ENCODE measurements at regions not wholly inside any gene's neighbourhood (a gene's known extent, or its start where the extent isn't known, plus 50 kb on each side); places are given as distances from the start of the nearest gene placed in this dataset.
"Not testable (repeated sequence)": the region's sequence is repeated elsewhere in the genome, so short reads cannot be mapped to it uniquely, and the experiment has no call there.

- peak in 1 of 2 experiments; percentile 65 for DNase-seq
Observed at GRCh38 chr3:188021502-188022040, 132.4 kb upstream of the LPP start.

DNA sequence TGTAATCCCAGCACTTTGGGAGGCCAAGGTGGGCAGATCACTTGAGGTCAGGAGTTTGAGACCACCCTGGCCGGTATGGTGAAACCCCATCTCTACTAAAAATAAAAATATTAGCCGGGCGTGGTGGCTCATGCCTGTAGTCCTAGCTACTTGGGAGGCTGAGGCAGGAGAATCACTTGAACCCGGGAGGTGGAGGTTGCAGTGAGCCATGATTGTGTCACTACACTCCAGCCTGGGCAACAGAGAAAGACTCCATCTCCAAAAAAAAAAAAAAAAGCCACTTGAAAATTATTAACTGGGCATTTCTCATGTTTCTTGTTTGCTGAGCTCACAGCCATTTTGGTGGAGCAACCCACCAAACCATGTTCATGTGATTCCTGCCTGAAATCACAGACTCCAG is 131.1 kb upstream of the LPP start:
- CTCF ChIA-PET, result interaction anchor here (0.6 kb wide), 1 partner anchor 664 kb away, joined by 3 read pairs; no protein-coding TSS in a partner anchor
- H3K9me2 ChIP-seq (ENCODE audit: insufficient read depth), result not testable (repeated sequence)

More at GRCh38 chr3:188021502-188022040, 132.4 kb upstream of the LPP start:
- H3K79me2 ChIP-seq (ENCODE audit: low read depth), result no peaks in the 10 kb centered on the region
- no peaks in the 10 kb centered on the region for H4K20me1 ChIP-seq (ENCODE audit: insufficient read depth)
- TF ChIP-seq CTCF (conservative IDR thresholded peaks at IDR 0.05), result no peak
- no peak for TF ChIP-seq EZH2 (IDR thresholded peaks at IDR 0.05; ENCODE audit: low read depth)
- intact Hi-C loops (cut with micrococcal nuclease; ENCODE audit: unreplicated experiment), result no loop called here
- no peaks in the 10 kb centered on the region for H3K27me3 ChIP-seq (ENCODE audit: insufficient read depth, low read depth)
- no peak overlapping the region for H3K4me3 ChIP-seq
- BruUV-seq (replicated peaks), result no TSS peak
- no peaks in the 10 kb centered on the region for H3F3A ChIP-seq (ENCODE audit: insufficient read depth, low read depth)
- CTCF ChIA-PET, result no interaction called here
- peaks cover 5% of the 10 kb centered on the region; the same call in 1 of the 2 replicates for H3K9me3 ChIP-seq (ENCODE audit: insufficient read depth, low read depth)
- POLR2A ChIA-PET (ENCODE audit: unreplicated experiment), result interaction anchor here (0.5 kb wide), 1 partner anchor 61 kb away, joined by 6 read pairs; no protein-coding TSS in a partner anchor
- H3K4me2 ChIP-seq, result no peak overlapping the region
- H2AFZ ChIP-seq, result peak overlapping the region; percentile 26; the same call in 1 of the 2 replicates
- H3K27ac ChIP-seq, result no peak overlapping the region
- no peaks in the 10 kb centered on the region for H3K36me3 ChIP-seq (ENCODE audit: low read depth)
- no peaks in the 10 kb centered on the region for H3K4me1 ChIP-seq (replicated peaks; ENCODE audit: insufficient read depth)
- no peaks in the 10 kb centered on the region for H3K9me2 ChIP-seq (ENCODE audit: insufficient read depth)

GRCh38 chr3:188025555-188025954 is 128.4 kb upstream of the LPP start:
- no peaks in the 10 kb centered on the region for H3K9me2 ChIP-seq (ENCODE audit: insufficient read depth)
- no TSS peak for BruUV-seq (replicated peaks)
- CTCF ChIA-PET, result no interaction called here

More for the DNA sequence above, 131.1 kb upstream of the LPP start:
- H3K27me3 ChIP-seq (ENCODE audit: insufficient read depth, low read depth); H3K4me3 ChIP-seq; H3K79me2 ChIP-seq (ENCODE audit: low read depth); H2AFZ ChIP-seq; H3F3A ChIP-seq (ENCODE audit: insufficient read depth, low read depth); H3K27ac ChIP-seq; H3K4me2 ChIP-seq; H4K20me1 ChIP-seq (ENCODE audit: insufficient read depth); intact Hi-C loops (cut with micrococcal nuclease; ENCODE audit: unreplicated experiment); BruUV-seq (replicated peaks); POLR2A ChIA-PET (ENCODE audit: unreplicated experiment); H3K4me1 ChIP-seq (replicated peaks; ENCODE audit: insufficient read depth); H3K9me3 ChIP-seq (ENCODE audit: insufficient read depth, low read depth); DNase-seq; H3K36me3 ChIP-seq (ENCODE audit: low read depth): not testable (repeated sequence)

More at GRCh38 chr3:188025555-188025954, 128.4 kb upstream of the LPP start:
- Histone ChIP-seq H3K4me3 (no peak overlapping the region), H4K20me1 (ENCODE audit: insufficient read depth) (no peaks in the 10 kb centered on the region), H3K4me1 (replicated peaks; ENCODE audit: insufficient read depth) (no peaks in the 10 kb centered on the region), H3K36me3 (ENCODE audit: low read depth) (no peaks in the 10 kb centered on the region), H3K27me3 (ENCODE audit: insufficient read depth, low read depth) (no peaks in the 10 kb centered on the region), H3F3A (ENCODE audit: insufficient read depth, low read depth) (no peaks in the 10 kb centered on the region), H3K79me2 (ENCODE audit: low read depth) (no peaks in the 10 kb centered on the region), H3K27ac (no peak overlapping the region), H3K4me2 (no peak overlapping the region), H3K9me3 (ENCODE audit: insufficient read depth, low read depth) (peaks cover 5% of the 10 kb centered on the region; the same call in 1 of the 2 replicates), H2AFZ (no peak overlapping the region)
- POLR2A ChIA-PET (ENCODE audit: unreplicated experiment), result no interaction called here
- no peak for TF ChIP-seq CTCF (conservative IDR thresholded peaks at IDR 0.05)
- no peak for TF ChIP-seq EZH2 (IDR thresholded peaks at IDR 0.05; ENCODE audit: low read depth)
- no peak for DNase-seq
- intact Hi-C loops (cut with micrococcal nuclease; ENCODE audit: unreplicated experiment), result no loop called here

Measured in PC-9 (cell line).